Stimulated activated naive CD8-positive, alpha-beta T cell treated with anti-CD3 and anti-CD28 coated beads, Interleukin-15, amount 100 ng/mL, for 72 hours (primary cell): ENCODE measurements at regions not wholly inside any gene's neighbourhood (a gene's known extent, or its start where the extent isn't known, plus 50 kb on each side); places are given as distances from the start of the nearest gene placed in this dataset.
"Not testable (repeated sequence)": the region's sequence is repeated elsewhere in the genome, so short reads cannot be mapped to it uniquely, and the experiment has no call there.

Experiments
- ATAC-seq: fragments of 150-1000 bp; cut with Tn5 transposase; 2 replicates; pipeline ENCODE4 v1.10.0; 2021; ENCODE audit warnings: mild to moderate bottlenecking, moderate library complexity
- DNase-seq, 2 donors: peaks; one replicate each; pipeline ENCODE4 v3.0.0; 2021 to 2022
- H3K27ac Mint-ChIP-seq, 2 donors: one replicate each; pipeline ENCODE4 v1.8.0; 2022; ENCODE audit warnings: mild to moderate bottlenecking in 2 of 2, mixed read lengths in 2 of 2, moderate library complexity in 2 of 2
- H3K27me3 Mint-ChIP-seq: one replicate; pipeline ENCODE4 v1.8.0; 2022; ENCODE audit warnings: mixed read lengths
- H3K4me1 Mint-ChIP-seq: one replicate; pipeline ENCODE4 v1.8.0; 2022; ENCODE audit warnings: mild to moderate bottlenecking, mixed read lengths
- H3K4me3 Mint-ChIP-seq, 2 donors: one replicate each; pipeline ENCODE4 v1.8.0; 2022; ENCODE audit warnings: mild to moderate bottlenecking in 2 of 2, mixed read lengths in 2 of 2, moderate library complexity in 1 of 2
- H3K9me3 Mint-ChIP-seq, 2 donors: one replicate each; pipeline ENCODE4 v1.8.0; 2022; ENCODE audit warnings: mixed read lengths in 2 of 2

DNA sequence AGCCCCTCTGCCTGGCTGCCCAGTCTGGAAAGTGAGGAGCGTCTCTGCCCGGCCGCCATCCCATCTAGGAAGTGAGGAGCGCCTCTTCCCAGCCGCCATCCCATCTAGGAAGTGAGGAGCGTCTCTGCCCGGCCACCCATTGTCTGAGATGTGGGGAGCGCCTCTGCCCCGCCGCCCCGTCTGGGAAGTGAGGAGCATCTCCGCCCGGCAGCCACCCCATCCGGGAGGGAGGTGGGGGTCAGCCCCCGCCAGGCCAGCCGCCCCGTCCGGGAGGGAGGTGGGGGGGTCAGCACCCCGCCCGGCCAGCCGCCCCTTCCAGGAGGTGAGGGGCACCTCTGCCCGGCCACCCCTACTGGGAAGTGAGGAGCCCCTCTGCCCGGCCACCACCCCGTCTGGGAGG, 175.1 kb upstream of the KYNU start:
- not testable (repeated sequence) for H3K4me1 Mint-ChIP-seq, H3K27me3 Mint-ChIP-seq, H3K4me3 Mint-ChIP-seq, ATAC-seq, DNase-seq, H3K27ac Mint-ChIP-seq
- H3K9me3 Mint-ChIP-seq, result peaks cover 11 to 19% of the 10 kb centered on the region in 2 donors

DNA sequence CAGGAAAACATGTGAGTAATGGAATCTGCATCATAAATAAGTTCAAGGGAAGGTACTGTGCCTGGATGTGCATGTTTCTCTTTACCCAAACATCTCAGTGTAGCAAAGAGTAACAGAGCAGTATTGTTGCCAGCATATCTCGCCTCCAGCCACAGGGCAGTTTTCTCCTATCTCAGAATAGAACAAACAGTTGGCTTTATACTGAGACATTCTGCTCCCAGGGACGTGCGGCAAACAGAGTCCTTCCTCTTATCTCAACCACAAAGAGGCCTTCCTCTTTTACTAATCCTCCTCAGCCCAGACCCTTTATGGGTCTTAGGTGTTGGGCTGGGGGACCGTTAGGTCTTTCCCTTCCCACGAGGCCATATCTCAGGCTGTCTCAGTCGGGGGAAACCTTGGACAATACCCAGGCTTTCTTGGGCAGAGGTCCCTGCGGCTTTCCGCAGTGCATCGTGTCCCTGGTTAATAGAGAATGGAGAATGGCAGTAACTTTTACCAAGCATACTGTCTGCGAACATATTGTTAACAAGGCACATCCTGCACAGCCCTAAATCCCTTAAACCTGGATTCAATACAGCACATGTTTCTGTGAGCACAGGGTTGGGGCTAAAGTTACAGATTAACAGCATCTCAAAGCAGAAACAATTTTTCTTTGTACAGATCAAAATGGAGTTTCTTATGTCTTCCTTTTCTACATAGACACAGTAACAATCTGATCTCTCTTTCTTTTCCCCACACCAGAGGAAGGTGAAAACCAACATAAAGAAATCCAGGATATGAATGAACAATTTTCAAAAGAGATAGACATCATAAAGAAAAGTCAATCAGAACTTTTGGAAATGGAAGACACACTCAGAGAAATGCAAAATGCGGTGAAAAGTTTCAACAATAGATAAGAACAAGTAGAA, 181.9 kb upstream of the KYNU start:
- not testable (repeated sequence) for H3K27me3 Mint-ChIP-seq, H3K4me3 Mint-ChIP-seq, H3K4me1 Mint-ChIP-seq, DNase-seq, H3K27ac Mint-ChIP-seq, ATAC-seq
- H3K9me3 Mint-ChIP-seq, result peaks cover 11 to 13% of the 10 kb centered on the region in 2 donors

DNA sequence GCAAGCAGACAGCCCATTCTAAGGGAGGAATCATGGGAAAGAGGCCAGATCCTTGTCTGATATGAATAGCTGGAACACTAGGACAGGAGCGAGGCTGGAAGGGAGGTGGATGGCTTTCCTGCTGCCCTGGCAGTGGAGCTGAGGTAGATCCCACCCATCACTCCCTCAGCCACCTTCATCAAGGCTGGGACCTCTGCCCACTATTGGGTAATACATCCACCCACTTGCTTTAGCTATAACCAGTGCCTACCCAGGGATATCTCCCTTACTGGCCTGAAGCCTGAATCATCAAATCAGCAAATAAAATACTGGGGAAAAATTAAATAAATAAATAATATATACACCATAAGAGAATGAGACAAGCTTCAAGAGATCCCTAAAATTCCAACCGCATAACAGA, 183.2 kb upstream of the KYNU start:
- ATAC-seq, result no peak
- Mint-ChIP-seq H3K4me1 (no peaks in the 10 kb centered on the region), H3K4me3 (no peak overlapping the region), H3K27me3 (peaks cover 7% of the 10 kb centered on the region), H3K9me3 (peaks cover 8 to 11% of the 10 kb centered on the region in 2 donors), H3K27ac (no peak overlapping the region)
- DNase-seq, result no peak

DNA sequence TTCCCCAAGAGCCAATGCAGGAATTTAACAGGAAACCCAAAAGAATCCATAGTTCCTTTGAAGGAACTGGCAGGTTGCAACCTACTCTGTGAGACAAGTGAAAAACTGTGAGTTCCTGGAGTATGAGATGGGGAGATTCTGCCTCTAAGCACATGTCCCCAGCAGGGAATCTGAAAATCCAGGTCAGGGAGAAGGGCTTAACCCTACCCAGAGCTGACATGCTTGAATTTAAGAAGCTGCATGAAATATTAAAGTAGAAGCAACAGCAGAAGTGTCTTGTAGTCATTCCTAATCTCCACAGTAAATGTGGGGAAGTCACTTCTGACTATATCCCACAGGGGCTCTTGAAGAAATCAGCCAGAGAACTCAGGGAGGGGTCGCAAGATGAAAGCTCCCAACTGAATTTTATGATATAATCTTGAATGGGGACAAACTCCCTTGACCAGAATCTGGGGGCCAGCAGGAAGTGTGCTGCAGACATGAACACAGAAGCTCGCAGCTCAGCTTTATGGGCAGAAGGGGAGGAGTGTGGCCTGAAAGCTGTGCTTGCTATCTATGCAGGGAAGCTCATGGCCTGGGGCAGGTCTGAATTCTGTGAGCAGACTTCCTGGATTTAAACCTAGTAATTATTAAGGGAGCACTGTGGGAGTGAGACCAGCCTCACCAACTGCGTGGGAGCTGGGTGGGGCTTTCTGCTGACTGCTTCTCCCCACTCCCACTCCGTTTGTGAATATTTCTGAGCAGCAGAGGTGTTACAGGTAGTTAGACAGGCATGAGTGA, 184.1 kb upstream of the KYNU start:
- H3K27ac Mint-ChIP-seq, result no peak overlapping the region

DNA sequence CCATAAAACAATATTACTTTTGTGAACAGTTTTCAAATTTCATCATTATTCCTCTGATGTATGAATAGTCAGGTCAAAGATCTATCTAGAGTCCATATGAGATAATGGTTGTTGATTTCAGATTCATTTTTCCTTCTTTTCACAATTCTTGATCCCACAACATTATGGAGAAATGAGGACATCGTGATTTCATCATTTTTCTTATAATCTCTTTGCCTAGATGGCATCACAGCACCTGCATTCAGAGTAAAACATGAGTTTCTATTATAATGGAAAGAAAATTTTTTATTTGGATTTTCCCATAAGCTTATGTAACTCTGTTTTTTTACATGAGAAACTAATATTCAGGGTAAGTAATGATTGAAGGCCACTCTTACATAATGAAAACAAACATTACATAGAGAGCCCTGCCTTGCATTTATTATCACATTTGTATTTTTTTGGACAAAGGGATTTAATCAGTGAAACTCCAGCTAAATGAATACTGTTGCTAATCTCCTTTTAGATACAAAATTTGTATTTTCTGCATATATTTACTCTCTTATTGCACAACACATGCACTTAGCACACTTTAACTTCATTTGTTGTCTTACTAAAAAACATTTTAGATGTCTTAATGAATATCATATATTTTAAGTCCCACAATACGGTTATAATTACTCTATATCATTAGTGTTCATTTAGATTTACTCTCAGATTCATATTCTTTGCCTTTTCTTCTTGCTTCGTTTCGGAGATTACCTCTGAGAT, 188.4 kb upstream of the KYNU start:
- ATAC-seq, result no peak
- H3K4me3 Mint-ChIP-seq, result no peak overlapping the region
- no peak overlapping the region for H3K27ac Mint-ChIP-seq
- no peaks in the 10 kb centered on the region for H3K9me3 Mint-ChIP-seq
- no peak for DNase-seq
- H3K27me3 Mint-ChIP-seq, result no peaks in the 10 kb centered on the region
- H3K4me1 Mint-ChIP-seq, result no peaks in the 10 kb centered on the region

More for the DNA sequence above, 184.1 kb upstream of the KYNU start:
- Mint-ChIP-seq H3K4me1 (no peaks in the 10 kb centered on the region), H3K4me3 (no peak overlapping the region), H3K27me3 (peaks cover 7% of the 10 kb centered on the region), H3K9me3 (peaks cover 8% of the 10 kb centered on the region in 2 donors)
- DNase-seq (no peak), ATAC-seq (no peak)

DNA sequence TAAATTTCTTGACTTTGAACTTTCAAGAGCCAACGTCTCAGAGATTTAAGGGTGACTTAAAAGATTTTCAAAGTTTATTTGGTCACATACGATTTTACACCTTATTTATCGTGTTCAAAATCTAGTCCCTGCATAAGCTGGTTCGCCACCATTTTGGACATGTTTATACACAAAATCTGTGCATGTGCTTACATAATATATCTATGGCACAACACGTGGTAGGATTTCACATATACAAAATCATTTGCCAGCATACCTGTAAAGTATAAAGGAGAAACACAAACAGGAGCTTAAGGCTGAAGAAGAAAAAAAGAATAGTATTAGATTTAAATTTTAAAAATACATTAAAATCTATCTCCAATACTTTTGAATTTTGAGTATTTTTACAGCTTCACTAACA, 190.0 kb upstream of the KYNU start:
- Mint-ChIP-seq H3K4me3 (no peak overlapping the region), H3K9me3 (no peaks in the 10 kb centered on the region), H3K27me3 (no peaks in the 10 kb centered on the region), H3K27ac (no peak overlapping the region), H3K4me1 (no peaks in the 10 kb centered on the region)
- ATAC-seq (no peak), DNase-seq (no peak)

DNA sequence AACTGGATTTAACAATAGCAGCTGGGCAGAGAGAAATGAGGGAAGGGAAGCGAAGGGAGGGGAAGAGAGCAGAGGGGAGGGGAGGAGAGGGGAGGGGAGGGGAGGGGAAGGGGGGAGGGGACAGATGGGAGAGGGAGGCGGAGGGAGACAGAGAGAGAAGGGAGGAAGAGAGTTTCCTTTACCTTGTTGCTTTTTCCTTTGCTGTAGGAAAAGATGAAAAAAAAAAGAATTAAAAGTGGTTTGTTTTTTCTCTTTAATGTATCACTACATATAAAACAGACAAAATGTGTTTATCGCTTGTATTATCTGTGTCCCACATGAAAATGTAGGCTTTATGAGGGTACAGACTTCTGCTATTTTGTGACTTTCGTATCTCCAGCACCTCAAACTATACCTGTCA, 190.4 kb upstream of the KYNU start:
- ATAC-seq, result no peak

DNA sequence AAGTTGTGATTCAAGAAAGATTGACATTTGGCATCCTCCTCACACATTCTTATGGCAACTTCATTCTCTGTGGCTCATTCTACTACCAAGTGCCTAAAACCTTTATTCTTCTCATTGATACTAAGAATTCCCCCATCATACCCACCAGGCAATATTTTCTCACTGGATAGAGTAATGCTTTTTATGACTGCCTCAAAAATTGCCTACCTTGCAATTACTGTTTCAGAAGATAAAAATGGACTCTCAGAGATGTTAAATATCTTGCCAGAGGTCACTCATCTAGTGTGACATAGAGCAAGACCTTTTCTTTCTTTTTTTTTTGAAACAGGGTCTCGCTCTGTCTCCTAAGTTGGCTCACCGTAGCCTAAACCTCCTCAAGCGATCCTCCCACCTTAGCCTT, 192.8 kb upstream of the KYNU start:
- ATAC-seq (no peak), DNase-seq (no peak)
- no peaks in the 10 kb centered on the region for H3K9me3 Mint-ChIP-seq
- H3K4me3 Mint-ChIP-seq, result no peak overlapping the region
- no peak overlapping the region for H3K27ac Mint-ChIP-seq
- H3K27me3 Mint-ChIP-seq, result no peaks in the 10 kb centered on the region
- no peaks in the 10 kb centered on the region for H3K4me1 Mint-ChIP-seq

More for the DNA sequence above, 190.4 kb upstream of the KYNU start:
- no peaks in the 10 kb centered on the region for H3K9me3 Mint-ChIP-seq
- no peak for DNase-seq
- no peaks in the 10 kb centered on the region for H3K27me3 Mint-ChIP-seq
- no peak overlapping the region for H3K4me3 Mint-ChIP-seq
- no peak overlapping the region for H3K27ac Mint-ChIP-seq
- no peaks in the 10 kb centered on the region for H3K4me1 Mint-ChIP-seq

DNA sequence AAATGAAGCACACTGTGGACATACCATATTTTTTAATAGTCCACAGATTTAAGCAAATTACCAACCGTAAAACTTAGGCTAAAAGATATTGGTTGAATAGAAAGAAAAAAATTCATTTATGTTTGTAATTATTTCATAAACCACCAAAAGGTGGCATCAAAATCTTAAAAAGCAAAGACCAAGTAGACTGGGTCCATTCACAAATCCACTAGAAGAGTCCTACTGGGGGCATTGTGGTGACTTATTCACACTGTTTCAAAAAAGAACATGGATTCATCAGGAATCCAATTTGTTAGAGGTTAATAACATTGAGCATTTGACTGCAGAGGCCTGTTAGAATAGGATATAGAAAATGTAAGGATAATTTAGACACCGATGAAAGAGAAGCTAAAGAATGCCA, 194.9 kb upstream of the KYNU start:
- no peak overlapping the region for H3K27ac Mint-ChIP-seq
- no peaks in the 10 kb centered on the region for H3K4me1 Mint-ChIP-seq
- no peak overlapping the region for H3K4me3 Mint-ChIP-seq
- H3K27me3 Mint-ChIP-seq, result no peaks in the 10 kb centered on the region
- no peak for DNase-seq
- H3K9me3 Mint-ChIP-seq, result no peaks in the 10 kb centered on the region
- no peak for ATAC-seq

DNA sequence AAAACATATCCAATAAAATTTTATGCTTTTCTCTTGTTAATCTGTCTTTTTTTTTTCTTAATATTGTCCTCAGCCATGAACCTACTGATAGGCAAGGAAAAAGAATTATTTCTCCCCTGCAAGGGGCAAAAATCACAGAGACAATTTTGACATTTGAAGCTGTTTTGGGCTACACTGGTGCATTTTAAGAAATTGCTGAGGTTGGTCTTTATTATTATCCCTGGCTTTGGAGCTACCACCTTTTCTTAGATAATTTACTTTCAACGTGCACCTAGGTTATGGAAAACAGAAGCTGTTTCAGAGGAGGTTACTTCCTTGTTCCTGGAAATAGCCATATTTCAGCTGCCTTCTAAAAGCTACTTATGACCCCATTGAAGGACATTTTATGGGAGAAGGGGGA, 195.5 kb upstream of the KYNU start:
- H3K9me3 Mint-ChIP-seq, result no peaks in the 10 kb centered on the region
- no peak for DNase-seq

DNA sequence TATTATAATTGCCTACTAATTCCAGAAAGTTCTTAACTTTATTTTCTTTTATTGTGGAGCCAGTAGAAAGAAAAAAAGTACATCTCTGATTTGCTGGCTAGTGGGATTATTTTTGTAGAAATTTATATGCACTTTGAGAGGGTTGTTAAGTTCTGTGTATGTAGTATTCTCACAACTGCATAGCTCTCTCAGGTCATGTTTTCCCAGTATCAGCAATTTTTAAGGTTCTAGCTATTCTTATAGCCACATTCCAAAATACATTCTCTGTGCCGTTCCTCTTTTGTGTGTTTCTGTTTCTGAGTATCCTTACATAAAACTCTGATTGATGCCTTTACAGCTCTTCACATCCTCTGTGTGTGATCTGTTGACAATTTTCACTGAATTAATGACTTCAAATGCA, 199.3 kb upstream of the KYNU start:
- Mint-ChIP-seq H3K27me3 (no peaks in the 10 kb centered on the region), H3K9me3 (no peaks in the 10 kb centered on the region), H3K27ac (no peak overlapping the region), H3K4me3 (no peak overlapping the region), H3K4me1 (no peaks in the 10 kb centered on the region)
- DNase-seq, result no peak
- no peak for ATAC-seq

More for the DNA sequence above, 195.5 kb upstream of the KYNU start:
- no peak overlapping the region for H3K27ac Mint-ChIP-seq
- no peak overlapping the region for H3K4me3 Mint-ChIP-seq
- no peak for ATAC-seq
- H3K4me1 Mint-ChIP-seq, result no peaks in the 10 kb centered on the region
- H3K27me3 Mint-ChIP-seq, result no peaks in the 10 kb centered on the region

DNA sequence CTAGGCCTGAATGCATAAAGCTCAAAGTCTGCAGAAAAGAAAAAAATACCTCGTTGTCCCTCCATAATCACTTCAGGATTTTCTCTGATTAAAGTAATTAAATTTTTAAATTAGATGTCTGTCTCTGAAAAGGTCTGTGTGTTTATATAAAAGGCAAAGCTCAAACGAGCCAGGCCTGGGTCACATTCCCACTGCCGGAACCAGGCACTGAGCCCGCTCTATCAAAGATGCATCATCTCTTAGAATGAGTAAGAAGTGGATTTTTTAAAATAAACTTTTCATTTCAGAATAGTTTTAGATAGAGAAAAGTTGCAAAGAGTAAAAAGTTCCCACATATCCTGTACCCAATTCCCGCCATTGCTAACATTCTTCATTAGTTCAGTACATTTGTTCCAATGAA, 202.1 kb upstream of the KYNU start:
- H3K4me1 Mint-ChIP-seq, result no peaks in the 10 kb centered on the region
- H3K4me3 Mint-ChIP-seq, result no peak overlapping the region
- DNase-seq, result no peak
- no peak overlapping the region for H3K27ac Mint-ChIP-seq
- H3K27me3 Mint-ChIP-seq, result no peaks in the 10 kb centered on the region
- H3K9me3 Mint-ChIP-seq, result peaks cover 0 to 4% of the 10 kb centered on the region in 2 donors
- ATAC-seq, result no peak

DNA sequence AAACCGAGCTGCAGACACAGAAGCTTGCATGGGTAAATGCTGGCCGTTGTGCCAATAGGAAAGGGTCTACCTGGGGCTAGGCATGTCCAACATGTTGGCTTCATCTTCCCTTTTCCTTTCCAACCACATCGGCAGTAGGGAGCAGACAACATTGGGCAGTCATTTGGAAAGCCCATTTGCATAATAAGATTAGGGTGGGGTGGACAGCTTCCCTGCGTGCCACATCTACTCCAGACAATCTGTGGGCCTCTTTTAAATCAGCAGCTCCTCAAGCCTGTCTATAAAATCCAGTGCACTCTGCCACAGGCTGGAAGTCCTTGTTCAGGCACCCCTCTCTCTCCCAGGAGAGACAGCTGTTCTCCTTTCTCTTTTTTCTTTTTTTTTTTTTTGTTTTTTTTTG, 203.6 kb upstream of the KYNU start:
- DNase-seq (no peak), ATAC-seq (no peak)
- Mint-ChIP-seq H3K27me3 (no peaks in the 10 kb centered on the region), H3K4me1 (no peaks in the 10 kb centered on the region), H3K4me3 (no peak overlapping the region), H3K27ac (no peak overlapping the region), H3K9me3 (peaks cover 0 to 4% of the 10 kb centered on the region in 2 donors)

DNA sequence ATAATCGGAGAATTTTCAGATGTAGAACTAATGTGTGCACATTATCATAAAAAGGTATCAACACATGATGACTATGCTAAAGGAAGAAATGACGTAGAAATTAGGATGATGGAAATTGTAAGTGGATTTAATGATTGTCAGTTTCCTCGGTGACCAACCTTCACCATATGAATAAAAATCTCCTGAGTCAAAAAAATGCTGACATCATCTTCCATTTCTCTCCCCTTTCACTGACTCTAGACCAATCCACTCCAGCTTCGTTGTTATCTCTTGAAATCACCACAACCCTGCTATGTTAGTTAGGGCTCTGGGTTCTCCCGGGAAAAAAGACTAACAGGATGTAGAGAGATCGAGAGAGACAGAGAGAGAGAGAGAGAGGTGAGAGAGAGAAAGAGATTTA, 204.8 kb upstream of the KYNU start:
- no peaks in the 10 kb centered on the region for H3K27me3 Mint-ChIP-seq
- no peak overlapping the region for H3K27ac Mint-ChIP-seq
- ATAC-seq (no peak), DNase-seq (no peak)
- no peak overlapping the region for H3K4me3 Mint-ChIP-seq
- H3K4me1 Mint-ChIP-seq, result no peaks in the 10 kb centered on the region
- peaks cover 0 to 4% of the 10 kb centered on the region in 2 donors for H3K9me3 Mint-ChIP-seq

DNA sequence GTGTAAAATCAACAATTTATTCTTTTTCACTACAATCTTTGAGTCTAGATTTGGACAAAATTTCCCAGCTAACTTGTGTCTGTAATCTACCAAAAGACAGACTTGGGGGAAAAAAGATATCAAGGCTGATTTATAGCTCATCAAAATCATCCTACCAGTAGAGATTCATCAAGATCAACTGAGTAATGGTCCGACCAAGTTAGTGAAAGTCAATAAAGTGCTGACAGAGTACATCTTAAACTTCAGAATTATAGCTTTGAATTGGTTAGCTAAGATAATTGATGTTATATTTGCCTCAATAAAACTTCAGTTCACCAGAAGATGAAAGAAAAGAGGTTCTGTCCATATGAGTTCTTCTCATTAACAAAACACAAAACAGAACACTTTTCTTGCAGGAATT, 207.1 kb upstream of the KYNU start:
- H3K4me3 Mint-ChIP-seq, result no peak overlapping the region
- no peaks in the 10 kb centered on the region for H3K27me3 Mint-ChIP-seq
- DNase-seq (no peak), ATAC-seq (no peak)
- no peaks in the 10 kb centered on the region for H3K4me1 Mint-ChIP-seq
- H3K9me3 Mint-ChIP-seq, result peaks cover 0 to 4% of the 10 kb centered on the region in 2 donors
- no peak overlapping the region for H3K27ac Mint-ChIP-seq

DNA sequence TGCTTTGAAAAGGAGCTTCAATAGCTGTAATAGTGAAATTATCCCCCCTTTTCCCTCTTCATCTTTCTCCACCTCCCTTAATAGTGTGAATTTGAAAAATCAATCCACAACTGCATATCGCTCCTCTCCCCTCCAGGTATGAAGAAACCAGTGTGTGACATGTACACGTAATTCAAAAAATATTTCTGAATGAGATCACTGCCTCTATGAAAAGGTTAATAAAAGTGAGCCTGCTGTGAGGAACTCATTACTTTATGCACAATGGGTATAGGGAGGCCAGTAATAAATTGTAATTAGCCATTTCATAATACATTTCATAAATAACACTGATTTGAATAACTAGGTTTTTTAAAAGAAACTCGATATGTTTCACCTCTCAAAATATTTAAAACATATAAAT, 209.0 kb upstream of the KYNU start:
- H3K9me3 Mint-ChIP-seq, result peaks cover 0 to 4% of the 10 kb centered on the region in 2 donors
- H3K27me3 Mint-ChIP-seq, result no peaks in the 10 kb centered on the region
- ATAC-seq, result no peak
- no peak overlapping the region for H3K27ac Mint-ChIP-seq
- no peak for DNase-seq
- H3K4me1 Mint-ChIP-seq, result no peaks in the 10 kb centered on the region
- no peak overlapping the region for H3K4me3 Mint-ChIP-seq
